ENCODE measurements at regions not wholly inside any gene's neighbourhood (a gene's known extent, or its start where the extent isn't known, plus 50 kb on each side); places are given as distances from the start of the nearest gene placed in this dataset.
"Not testable (repeated sequence)": the region's sequence is repeated elsewhere in the genome, so short reads cannot be mapped to it uniquely, and the experiment has no call there.

DNA sequence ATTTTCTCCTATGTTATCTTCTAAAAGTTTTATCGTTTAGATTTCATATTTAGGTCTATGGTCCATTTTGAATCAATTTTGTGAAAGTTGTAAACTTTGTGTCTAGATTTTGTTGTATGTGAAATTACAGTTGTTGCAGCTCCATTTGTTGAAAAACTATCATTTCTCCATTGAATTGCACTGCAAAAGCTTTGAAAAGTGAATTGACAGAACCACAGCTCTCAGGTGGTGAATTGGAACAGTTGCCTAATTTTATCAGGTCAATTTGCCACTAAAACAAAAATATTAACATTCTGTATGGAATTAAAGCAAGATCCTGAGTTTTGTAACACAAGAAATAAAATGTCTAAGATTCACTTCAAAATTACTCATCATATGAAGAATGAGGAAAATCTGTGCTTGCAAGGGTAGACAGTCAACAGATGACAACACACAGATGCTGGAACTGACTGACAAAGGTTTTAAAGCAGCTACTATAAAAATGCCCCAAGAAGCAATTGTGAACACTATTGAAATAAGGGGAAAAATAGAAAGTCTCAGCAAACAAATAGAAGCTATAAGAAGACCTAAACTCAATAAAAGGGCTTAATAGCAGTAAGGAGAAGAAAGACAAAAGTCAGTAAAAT lies 346.7 kb downstream of the PAX1 start:
- no peak for DNase-seq

GRCh38 chr20:22045956-22046507 lies 340.6 kb downstream of the PAX1 start:
- DNase-seq: not testable (repeated sequence)

DNA sequence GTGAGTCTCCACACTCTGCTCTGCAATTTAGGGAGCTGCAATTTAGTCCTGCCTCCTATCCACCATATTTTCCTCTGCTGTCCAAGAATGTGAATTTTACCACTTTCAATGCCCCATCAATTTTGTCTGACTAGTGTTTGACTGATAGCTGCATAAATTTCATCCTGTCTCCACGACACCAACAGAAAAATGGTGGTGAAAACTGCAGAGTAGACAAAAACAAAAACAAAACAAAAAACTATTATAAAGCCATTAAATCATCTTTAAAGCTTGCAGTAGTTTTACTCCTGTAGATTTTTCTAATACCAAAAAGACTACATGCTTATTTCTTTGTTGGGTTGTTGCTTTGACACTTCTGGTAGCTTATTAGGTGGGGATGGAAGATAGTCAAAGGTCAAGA lies 322.0 kb downstream of the PAX1 start:
- no peak for DNase-seq

DNA sequence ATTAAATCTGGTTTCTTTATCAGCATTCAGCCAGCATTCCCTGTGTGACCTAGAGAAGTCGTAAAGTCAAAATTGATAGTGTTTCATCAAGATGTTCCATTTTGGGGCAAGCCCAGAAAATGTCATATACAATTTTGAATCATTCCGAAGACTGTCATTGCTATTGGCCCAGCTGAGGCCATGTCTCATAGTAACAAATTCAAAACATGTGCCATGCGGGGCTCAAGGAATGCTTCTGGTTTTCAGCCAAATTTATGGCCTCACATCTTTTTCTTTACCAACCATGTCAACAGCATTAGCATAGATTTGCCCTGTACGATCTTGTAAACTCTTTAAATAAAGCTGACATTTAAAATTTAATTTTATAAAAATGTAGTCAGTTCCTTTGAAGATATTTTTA lies 314.7 kb downstream of the PAX1 start:
- DNase-seq: no peak

GRCh38 chr20:22008456-22008855 lies 303.0 kb downstream of the PAX1 start:
- no peak for DNase-seq

- no peak for DNase-seq
Measured at GRCh38 chr20:22006306-22006705, 300.8 kb downstream of the PAX1 start.

DNA sequence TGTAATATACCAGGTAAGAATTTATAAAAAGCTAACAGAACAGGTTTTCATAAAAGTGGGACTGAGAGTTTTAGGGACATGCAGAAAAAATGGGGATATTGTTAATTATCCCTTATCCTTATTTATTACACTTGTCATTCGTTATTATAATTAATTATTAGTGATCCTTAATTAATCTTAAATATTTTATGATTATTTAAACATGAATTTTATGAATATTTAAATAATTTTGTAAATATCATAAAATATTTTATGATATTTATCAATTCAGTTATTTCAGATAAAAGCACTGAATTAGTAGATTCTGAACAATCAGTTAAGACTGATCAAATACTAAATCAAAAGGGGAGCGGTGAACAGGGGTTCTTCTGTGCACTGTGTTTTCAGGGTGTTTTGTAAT lies 300.1 kb downstream of the PAX1 start:
- DNase-seq: no peak

DNA sequence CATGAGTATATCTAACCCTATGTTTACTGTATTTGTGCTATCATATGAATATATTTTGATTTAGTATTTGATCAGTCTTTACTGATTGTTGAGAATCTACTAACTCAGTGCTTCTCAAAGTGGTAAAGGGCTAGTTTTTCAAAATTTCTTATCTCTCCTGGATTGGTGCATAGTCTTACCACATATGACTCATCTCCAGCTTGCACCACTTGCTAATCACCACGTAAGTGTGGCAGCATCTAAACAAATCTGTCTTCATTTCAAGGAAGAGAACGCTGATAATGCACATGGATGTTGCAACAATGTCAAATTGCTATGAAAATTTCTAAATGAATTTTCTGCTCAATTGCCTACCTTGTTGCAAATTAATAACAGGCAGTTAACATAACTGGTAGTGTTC lies 299.5 kb downstream of the PAX1 start:
- no peak for DNase-seq

- DNase-seq: no peak
Measured at GRCh38 chr20:22003680-22004079, 298.2 kb downstream of the PAX1 start.

DNA sequence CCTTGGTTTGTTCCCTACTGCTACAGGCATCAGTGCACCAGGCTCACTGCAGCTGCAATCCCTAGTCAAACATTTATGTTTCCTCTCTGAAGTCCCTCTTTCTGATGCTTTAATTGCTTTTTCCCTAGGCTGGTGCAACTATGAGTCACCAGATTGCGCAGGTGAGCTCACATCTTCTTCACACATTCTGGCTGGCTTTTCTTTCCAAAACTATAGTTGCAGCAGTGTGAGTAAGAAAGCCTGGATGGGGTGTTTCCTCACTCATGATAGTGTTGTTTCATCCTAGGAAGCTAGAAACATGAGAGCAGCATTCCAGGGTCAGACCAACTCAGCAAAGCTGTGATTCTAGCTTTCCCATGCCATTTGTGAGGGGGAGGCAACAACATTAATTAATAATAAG lies 296.4 kb downstream of the PAX1 start:
- DNase-seq: no peak

- no peak for DNase-seq
Measured at GRCh38 chr20:21995461-21995860, 290.0 kb downstream of the PAX1 start.

DNA sequence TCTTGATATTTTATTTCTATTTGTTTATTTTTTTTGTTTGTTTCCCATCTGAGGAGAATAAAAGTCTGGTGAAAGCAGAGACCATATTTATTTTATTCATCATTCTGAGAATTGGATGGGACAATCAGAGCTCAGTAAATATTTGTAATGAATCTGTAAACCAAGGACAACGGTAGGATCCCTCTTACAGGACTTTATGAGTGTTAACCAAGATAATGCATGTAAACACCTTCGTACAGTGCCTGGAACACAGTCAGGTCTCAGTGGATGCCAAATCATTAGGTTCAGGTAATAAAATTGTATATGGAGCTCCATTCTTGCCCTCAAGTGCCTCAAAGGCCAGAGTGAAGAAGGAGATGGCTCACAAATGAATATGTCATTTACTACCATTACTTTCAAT lies 288.7 kb downstream of the PAX1 start:
- no peak for DNase-seq

DNA sequence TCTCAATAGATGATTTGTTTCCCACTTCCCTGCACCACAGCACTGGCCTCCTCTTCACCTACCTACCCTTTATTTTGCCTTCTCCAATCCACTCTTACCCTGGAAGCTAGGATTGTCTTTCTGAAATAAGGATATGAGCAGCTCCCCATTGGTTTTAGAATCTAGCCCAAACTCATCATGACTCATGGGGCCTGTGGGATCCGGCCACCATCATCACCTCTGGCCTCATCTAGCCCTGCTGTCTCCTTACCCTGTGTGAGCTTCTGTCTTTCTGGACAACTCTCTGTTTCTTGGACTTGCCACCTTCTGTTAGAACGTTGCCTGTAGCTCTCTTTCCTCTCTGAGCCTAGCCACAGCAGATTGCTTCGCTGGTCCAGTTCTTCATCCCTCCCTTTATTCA lies 277.1 kb downstream of the PAX1 start:
- no peak for DNase-seq

GRCh38 chr20:21981597-21982344 lies 276.3 kb downstream of the PAX1 start:
- no peak for DNase-seq

DNA sequence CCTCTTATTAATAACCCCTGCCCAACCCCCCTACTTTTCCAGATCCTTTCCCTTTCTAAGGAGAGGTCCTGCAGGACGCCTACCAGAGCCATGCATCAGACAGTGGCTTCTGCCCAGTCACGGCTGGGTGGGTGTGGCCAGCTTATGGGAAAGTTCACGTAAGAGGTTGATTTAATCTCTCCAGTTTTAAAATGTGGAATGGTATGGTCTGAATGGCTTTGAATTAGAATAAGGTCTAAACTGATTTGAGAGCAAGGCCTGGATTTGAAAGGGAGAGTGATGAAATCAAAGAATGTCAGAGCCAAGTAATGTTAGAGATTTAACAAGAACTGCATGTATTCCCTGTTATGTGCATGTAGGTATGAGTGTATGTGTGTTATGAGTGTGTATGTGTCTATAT lies 275.7 kb downstream of the PAX1 start:
- no peak for DNase-seq

GRCh38 chr20:21971436-21971835 lies 266.0 kb downstream of the PAX1 start:
- DNase-seq: no peak

DNA sequence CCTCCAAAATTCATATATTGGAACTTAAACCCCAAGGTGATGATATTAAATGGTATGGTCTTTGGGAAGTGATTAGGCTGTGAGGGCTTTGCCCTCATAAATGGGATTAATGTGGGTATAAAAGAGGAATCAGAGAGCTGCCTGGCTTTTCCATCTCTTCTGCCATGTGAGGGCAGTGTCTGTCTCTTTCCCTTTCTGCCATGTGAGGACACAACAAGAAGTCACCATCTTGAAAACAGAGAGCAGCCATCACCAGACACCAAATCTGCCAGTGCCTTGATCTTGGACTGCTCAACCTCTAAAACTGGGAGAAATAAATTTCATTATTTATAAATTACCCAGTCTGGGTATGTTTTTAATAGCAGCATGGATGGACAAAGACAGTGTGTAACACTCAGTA lies 263.0 kb downstream of the PAX1 start:
- no peak for DNase-seq

- no peak for DNase-seq
Measured at GRCh38 chr20:21967481-21967880, 262.0 kb downstream of the PAX1 start.

DNA sequence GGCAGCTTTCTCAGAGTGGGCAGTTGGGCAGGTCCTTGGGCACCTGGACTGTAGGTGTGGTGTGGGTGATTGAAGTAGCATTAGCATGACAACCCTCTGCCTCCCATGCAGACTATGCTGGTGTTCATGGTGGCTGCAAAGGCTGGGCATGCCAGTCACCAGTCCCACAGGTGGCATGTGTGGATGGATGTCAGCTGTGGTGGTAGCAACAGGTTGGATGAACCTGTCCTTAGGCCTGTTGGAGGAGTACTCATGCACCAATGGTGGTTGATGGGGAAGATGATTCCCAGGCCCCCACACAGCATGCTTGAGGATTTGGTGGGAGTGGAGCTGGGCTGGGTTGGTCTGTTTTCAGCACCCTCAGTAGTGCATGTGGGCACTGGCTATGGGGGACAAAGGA lies 251.1 kb downstream of the PAX1 start:
- DNase-seq: no peak

- DNase-seq: no peak
Measured at GRCh38 chr20:21947406-21947805, 241.9 kb downstream of the PAX1 start.

- no peak for DNase-seq
Measured at GRCh38 chr20:21944227-21944626, 238.8 kb downstream of the PAX1 start.

GRCh38 chr20:21941941-21942805 lies 236.7 kb downstream of the PAX1 start:
- DNase-seq: no peak

DNA sequence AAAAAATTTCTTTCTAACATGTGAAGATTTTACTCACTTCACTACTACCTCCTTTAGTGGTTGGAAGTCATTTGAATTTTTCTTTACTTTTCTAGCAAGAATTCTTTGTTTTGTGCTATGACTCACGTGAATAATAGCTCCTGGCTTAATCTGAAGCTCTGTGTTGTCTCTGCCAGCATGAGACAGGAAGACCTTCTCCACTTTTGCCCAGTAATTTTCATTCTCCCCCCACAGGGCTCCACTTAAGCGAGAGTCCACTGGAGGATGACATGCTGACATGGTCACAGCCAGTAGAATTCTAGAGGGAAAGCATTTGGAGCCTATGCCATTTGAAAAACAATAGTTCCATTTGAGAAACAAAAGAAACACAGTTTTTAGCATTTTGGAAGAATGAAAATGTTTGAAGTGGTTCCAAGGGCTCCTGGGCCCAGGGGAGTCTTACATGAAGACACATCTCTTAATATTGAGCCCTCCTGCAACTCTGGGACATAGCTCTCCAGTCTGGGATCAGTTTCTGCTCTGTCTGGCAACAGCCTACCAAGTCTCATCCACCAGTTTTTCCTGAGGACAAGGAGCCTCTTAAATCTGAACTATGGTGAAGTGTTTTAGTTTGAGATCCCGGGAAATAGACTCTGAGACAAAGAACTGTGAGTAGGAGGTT lies 231.4 kb downstream of the PAX1 start:
- DNase-seq: no peak

Measured in CD4-positive, alpha-beta T cell treated with Interleukin-17A for 1 hour (primary cell).